GM21515 (cell line): ENCODE measurements at regions not wholly inside any gene's neighbourhood (a gene's known extent, or its start where the extent isn't known, plus 50 kb on each side); places are given as distances from the start of the nearest gene placed in this dataset.

Experiments
- ATAC-seq: cut with Tn5 transposase; IDR thresholded peaks from one replicate; pipeline ENCODE4 v1.9.1; 2021; ENCODE audit not compliant: unreplicated experiment

DNA sequence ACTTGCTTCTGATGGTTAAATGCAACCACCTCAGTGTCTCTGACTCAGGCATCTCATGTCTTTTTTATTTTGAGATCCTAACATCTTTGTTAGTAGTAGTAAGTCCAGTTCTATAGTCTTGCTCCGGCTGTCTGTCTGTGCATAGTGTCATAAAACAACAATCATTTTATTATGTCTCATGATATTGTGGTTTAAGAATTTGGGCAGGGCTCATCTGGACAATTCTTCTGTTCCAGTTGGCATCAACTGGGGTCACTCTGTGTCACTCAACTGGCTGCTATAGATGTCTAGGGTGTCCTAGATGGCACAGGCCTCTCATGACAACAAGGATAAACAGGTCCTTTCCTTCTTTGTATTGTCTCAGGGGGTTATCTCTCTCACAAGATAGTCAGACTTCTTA lies 299.6 kb upstream of the ZNF521 start:
- no peak for ATAC-seq

DNA sequence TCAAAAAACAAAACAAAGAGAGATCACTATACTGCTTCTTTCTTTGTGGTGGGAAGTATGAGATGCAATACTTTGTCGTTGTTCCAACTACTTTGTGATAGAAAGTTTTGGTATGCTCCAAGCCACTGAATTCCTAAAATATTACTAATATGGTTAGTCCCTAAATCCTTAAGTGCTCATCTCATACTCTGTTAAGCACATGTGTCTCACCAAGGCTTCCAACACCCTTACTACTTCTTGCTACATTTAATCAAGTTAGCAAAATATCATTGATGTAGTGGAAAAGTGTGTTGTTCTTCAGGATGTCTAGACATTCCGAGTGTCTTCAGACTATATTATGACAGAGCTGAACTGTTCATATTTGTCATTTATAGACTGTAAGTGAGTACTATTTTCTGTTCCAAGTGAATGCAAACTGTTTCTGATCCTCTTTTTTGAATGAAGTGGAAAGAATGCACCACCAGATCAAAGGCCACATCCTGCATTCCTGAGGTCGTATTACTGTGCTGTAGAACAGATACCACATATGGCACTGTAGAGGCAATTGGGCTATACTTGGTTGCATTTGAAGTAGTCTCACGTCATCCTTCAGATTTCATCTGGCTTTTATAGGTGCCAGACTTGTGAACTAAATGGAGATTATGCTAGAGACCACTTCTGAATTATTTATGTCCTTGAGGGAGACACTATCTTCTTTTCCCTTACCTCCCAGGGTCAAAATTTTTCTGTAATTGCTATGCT lies 298.4 kb upstream of the ZNF521 start:
- no peak for ATAC-seq

DNA sequence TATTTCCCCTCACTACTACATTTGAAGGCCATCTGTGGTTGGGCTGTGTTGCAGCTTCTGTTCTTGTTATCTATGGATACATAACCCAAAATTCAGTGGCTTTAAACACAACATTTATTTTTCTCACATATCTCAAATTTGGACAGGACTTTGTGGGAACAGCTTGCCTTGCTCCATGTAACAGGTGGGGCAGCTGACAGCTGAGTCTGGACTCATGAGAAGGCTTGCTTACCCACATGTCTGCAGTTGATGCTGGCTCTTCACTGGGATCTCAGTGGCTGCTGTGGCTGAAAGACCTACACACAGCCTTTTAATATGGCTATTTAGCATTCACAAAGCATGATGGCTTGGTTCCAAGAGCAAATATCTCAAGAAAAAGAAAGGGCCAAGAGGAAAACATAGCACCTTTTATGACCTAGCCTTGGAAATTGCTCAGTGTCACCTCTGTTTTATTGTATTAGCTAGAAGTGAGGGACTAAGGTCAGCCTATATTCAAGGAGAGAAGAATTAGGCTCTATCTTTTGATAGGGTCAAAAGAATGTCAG lies 296.8 kb upstream of the ZNF521 start:
- ATAC-seq = no peak

DNA sequence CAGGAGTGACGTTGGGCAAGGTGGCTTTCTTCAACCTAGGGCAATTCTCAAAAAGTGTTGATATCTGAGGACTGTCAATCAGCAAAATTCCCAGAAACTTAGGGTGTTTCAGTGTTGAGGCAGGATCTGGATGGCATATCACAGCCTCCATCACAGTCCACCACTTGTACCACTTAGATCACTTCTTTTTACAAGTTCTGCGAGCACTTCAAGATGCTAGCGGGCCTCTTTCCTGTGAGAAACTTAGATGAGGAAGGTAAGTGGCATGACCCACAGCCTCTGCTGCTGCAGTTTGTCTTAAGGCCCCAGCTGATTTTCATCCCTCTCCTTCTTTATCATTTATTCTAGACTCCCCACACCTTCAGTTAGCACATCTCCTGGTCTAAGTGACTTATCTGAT lies 295.4 kb upstream of the ZNF521 start:
- ATAC-seq = no peak

DNA sequence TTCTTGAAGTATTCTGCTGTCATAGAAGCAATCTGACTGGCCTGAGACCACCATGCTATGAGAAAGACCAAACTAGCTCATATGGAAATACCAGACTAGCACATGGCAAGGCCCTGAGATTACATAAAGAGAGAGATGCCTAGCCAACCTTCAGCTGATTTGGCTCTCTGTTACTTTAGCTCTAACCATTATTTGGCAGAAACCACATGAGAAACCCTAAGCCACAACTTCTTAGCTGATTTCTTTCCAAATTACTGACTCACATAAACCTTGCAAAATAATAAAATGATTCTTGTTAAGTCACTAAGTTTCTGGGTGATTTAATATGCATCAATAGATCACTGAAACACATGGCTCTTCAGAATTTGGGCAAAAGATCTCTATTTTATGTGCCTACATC lies 295.0 kb upstream of the ZNF521 start:
- no peak for ATAC-seq

DNA sequence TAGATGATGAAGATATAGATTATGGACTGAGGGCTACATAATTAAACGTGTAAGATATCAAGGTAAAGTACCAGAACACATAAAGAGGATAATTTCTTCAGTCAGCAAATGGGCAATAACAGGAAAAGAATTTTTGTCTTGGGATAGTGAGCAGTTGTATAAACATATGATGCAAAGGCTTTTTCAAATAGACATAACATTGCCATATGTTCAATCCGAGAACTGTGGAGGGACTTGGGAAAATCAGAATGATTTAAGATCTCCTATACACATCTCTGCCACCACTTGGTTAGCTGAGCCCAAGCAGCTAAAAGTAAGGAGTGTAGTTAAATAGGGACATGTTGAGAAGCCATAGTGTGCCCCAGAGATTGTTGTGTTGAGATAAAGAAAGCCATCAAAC lies 287.6 kb upstream of the ZNF521 start:
- no peak for ATAC-seq

DNA sequence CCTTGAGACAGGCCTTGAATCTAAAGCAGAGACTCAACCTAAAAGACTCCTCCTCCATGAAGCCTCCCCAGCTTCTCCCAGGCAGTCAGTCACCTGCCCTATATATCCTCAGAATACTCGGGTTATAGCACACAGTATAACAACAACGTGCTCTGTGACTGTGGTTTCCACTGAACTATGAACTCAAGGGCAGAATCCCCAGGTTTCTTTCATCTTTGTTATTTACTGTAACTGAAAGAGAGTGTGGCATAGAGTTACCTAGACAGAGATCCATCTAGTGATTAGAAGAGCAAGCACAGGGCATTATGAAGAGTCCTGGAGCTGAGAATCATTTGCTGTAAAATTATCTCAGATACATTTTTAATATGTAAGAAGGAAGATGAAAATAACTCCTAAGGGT lies 281.6 kb upstream of the ZNF521 start:
- ATAC-seq = no peak

DNA sequence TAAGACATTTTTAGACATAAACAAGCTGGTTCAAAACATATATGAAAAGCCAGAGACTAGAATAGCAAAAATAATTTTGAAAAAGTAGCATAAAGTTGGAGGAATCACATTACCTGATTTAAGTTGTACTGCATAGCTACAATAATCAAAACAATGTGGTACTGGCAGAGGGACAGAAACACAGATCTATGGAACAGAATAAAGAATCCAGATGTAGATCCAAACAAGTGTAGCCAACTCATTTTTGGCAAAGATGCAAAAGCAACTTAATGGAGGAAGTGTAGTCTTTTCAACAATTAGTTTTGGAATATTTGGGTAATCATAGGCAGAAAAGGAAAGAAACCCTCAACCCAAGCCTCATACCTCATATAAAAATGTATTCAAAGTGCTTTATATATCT lies 278.7 kb upstream of the ZNF521 start:
- ATAC-seq = no peak

DNA sequence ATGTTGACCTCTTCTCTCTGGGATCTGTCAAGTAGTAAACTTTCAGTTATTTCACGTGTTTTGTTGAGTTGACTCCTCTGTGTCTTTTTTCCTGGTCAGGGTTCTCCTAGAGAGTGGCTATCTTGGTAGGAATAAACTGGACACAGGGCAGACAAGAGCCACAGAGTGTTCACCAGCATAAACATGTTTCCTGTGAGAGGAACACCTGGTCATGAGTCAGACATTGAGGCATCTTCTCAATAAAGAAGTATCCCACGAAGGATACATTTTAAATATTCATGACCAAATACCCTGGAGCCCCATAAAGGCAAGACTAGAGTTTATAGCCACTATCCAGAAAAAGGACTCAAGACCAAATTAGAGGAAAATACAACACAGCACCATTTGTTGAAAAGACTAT lies 269.7 kb upstream of the ZNF521 start:
- no peak for ATAC-seq

DNA sequence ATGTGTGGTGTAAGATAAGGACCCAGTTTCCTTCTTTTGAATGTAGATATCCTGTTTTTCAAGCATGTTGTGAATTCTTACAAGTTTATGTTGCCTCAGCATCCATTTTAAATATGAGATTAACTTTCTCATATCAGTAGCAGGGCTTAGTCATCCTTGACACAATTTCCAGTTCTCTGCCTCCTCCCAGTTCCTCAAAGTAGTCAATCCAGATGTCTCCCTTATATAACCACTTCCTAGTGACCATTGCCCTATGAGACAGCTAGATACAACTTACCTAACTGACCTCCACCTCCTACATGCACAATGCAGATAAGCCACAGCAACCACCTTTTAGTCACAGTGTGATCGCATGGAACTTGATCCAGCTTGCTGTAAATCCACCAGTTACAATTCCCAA lies 269.2 kb upstream of the ZNF521 start:
- no peak for ATAC-seq

DNA sequence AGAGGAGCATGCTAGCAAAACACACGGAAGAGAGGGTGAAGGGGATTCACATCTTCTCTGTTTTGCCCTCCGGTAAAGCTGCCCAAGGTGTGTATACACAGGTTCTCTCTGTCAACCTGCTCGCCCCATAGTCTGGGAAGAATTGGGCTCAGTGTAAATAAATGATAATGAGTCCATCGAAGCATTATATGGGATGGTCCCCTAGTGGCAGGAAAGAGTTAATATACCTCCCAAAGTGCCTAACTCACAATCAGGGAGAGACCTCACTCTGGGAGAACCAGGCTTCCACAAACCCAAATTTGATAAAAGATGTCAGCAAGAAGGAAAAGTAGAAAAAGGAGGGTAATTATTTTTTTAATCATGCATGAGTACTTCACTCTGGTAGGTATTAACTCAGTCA lies 262.2 kb upstream of the ZNF521 start:
- ATAC-seq = no peak

DNA sequence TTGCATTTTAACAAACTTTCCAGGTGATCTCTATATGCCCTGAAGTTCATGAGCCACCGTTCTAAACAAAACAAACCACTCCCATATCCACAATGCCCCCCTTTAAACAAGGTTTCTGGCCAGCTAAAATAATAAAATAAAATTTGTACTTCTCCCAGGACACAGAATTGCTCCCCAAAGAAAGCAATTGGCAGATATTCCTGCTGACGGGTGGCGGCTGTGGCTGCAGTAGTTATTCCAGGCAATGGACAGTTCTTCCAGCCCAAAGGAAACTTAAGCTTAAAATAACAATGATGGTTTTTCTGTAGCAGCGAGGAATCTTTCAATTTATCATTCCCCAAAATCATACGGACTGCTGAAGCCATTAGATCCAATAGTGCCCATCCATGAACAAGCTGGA lies 260.5 kb upstream of the ZNF521 start:
- no peak for ATAC-seq

DNA sequence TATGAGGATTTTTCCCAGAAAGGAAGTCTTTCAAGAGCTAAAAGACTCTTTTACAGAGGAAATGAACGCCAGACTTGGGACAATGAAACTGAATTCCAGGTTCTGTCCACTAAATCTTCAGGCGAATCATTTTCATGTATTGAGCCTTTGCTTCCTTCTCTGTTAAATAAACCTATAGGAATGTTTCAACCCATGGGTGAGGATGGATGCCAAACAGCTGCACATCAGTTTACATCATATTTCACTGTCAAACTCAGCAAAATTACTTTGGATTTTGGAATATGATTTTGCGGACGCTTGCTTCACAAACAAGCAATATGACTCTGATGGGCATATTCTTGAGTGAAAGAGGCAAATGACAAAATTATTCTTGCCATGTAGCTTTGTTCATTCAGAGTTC lies 256.1 kb upstream of the ZNF521 start:
- ATAC-seq = no peak

DNA sequence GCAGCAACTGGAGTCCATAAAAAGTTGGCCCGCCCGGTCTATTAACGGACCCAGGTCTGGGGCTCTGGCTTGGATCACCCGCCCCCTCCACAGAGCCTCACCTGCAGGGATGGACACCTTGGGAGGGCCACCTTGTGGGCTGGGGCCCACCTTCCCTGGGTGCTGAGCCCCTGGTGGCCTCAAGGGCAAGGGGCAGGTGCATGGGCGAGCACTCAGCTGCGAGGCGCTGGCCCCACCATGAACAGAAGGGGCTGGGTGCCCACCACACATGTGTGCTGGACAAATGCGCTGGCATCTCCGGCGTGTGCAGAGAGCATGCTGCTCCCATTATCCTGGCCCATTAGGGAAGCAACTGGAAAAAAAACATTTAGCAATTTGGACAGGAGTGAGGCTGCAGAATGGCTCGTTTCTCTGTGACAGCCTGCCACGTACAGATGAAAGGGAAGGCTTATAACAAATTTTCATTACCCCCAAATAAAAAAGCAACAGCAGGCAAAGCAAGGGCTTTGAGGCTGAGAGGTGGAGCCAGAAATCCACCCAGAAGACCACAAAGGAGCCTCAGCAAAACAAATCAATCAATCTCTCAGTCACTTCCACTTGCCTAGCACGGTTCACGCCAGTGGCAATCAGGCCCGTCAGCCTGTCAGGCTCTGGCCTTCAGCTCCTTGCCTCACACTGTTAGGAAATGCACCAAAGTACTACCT lies 253.1 kb upstream of the ZNF521 start:
- no peak for ATAC-seq

DNA sequence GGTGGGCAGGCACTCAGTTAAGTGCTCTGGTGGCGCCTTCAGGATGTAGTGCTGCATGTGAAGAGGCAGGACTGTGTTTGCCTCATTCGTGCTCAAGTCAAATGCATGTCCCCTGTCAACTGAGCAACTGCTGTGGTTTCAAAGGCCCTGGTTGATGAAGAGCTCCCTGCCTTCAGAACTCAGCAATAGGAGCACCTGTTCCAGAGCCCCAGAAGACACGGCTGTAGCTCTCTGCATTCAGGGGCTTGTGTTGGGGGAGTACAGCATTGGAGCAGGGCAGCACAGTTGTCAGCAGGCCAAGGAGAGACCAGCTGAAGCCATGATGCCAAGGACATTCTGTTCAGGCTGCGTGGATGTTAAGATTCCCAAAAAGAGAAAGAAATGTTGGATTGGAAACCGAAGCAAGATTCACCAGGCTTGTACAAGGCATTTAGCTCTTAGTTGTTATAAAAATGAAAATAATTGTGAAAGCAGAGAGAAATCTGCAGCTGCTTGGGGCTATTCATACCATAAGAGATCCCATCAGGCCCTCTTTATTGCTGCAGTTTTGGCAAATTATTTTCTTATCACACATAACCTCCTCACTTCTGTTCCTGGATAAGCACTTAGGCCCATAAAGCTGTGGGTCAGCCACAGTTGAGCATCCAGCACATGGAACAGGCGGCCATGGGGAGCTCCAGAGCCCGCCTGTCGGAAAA lies 252.4 kb upstream of the ZNF521 start:
- ATAC-seq = no peak

DNA sequence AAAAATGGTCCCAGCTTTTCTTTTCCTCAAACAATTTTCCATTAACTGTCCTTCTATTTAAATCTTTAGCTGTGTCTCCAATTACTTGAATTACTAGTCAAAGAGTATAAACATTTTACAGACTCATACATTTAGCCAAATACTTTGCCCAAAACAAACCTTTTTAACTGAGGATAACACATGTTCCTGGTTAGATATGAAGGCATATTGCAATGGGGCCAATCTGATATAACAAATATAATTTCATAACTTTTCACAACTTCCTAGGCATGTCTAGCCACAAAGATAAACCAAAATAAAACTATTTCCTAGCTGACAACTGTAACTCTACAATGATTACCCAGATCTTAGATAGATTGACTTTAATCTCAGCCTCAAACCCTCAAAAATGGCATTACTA lies 247.5 kb upstream of the ZNF521 start:
- ATAC-seq = no peak

DNA sequence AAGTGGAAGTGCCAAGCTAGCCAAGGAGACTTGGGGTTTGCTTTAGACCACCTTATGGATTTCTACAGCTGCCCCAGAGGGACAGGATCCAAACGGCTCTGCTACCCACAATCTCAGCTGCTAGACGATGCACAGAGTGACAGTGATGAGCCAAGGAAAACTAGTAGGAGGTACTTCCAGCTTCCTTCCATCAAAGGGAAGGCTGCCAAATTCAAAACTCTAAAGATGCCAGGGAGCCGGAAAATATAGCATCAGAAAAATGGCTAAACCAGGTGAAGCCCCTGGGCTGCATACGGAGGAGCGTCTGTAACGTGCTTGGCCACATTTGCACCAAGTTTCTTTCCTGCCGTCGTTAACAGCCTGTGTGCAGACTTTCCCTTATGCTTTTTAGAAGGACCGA lies 245.5 kb upstream of the ZNF521 start:
- ATAC-seq = no peak

DNA sequence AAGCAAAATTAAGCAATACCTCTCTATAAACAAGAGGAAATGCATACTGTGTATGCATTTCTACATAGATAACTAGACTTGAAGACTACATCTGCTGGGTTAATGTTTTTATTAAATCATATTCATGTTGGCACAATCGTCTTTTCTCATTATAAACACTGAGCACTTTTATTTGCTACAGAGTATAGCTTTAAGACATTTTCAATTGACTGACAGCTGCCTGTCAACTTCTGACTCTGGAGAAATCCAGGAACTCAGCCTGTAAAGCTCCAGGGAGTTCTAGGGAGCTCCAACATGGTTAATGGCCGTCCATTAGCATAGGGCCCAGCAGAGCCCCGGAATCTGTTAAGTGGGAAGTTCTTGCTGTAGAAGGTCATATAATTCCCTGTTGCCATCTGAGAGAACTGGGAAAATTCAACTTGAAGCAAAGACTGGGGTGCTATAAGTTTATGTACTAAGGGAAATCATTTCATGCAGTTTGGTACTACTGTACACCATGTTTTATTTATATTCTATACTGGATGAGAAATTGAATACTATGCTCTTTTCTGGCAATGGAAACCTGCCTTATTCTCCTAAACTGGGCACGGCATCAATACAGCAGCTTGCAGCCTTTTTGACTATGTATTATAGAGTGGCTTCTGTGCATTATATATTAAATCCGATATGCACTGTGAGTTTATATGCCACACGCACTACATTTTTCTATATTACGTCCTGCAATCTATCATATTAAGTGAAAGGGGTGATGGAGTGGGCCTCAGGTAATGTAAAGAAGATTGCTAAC lies 243.5 kb upstream of the ZNF521 start:
- ATAC-seq = no peak

DNA sequence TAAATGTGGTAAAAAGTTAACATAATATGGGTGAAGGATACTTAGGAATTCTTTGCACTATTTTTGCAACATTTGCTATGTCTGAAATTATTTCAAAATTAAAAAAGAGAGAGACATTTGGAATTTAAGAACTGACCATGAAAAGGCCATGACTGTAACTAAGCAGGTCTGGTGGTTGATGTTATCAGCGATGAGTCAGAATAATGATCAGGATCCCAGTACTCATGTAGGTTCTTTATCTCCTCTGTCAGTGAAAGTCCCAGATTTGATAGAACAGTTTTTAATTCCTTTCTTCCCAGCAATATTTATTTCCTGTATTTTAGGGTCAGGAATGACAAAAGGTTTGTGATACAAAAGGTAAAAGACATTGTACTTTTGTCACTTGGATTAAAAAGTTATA lies 242.4 kb upstream of the ZNF521 start:
- no peak for ATAC-seq

DNA sequence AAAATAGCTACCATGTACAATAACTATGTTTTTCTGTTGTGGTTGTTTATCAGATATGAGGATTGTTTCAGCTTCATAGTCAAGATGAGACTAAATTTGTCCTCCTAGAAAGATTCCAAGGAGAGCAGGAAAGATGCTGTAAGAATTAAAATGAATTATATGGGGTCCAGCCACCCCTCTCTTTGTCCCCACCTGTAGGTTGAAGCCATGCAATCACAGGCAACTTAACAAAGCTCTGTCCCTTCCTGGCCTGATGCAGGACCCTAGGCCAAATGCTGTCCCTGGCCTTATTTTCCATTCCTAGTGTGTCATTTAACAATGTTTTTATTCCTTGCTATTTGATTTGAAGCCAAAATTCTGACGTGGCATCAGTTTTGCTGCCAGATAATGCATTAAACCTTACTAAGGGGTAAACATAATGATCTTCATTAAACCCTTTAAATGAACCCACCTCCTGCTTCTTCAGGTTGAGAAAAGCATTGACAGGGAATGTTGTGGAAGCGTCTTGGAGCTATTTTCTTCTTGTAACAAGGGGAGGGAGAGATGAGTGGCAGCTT lies 240.9 kb upstream of the ZNF521 start:
- ATAC-seq = no peak

DNA sequence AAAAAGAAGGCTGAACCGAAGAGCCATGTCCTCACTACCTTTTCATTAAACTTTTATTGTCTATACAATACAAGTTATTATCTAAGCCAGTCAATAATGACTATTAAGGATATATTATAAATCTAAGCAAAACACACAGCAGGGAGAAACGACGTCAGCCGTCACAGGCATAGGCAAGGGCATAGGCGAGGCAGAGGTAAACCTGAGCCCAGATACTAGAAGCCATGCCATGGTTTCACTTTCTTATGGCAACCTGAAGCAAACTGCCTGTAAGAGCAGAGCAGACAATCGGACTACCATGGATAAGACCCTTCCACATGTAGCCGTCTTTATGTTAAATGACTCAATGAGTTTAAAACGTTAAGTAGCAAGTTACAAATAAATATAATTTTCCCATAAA lies 238.5 kb upstream of the ZNF521 start:
- no peak for ATAC-seq
